Suppressor macrophage treated with lipopolysaccharide for 1 hour (primary cell): ENCODE measurements at regions not wholly inside any gene's neighbourhood (a gene's known extent, or its start where the extent isn't known, plus 50 kb on each side); places are given as distances from the start of the nearest gene placed in this dataset.
"Not testable (repeated sequence)": the region's sequence is repeated elsewhere in the genome, so short reads cannot be mapped to it uniquely, and the experiment has no call there.

Source experiments
- DNase-seq, 3 donors: peaks; one replicate each; pipeline ENCODE4 v3.0.0-alpha.2; 2020 to 2022

GRCh38 chr13:105907319-105908019 lies 628.0 kb downstream of the EFNB2 start:
- no peak for DNase-seq

GRCh38 chr13:105906746-105907145 lies 628.7 kb downstream of the EFNB2 start:
- no peak for DNase-seq

GRCh38 chr13:105904034-105904742 lies 631.3 kb downstream of the EFNB2 start:
- no peak for DNase-seq

- no peak for DNase-seq
Measured at GRCh38 chr13:105902396-105902795, 633.1 kb downstream of the EFNB2 start.

- no peak for DNase-seq
Measured at GRCh38 chr13:105897575-105897974, 637.9 kb downstream of the EFNB2 start.

- no peak for DNase-seq
Measured at GRCh38 chr13:105894697-105895096, 640.8 kb downstream of the EFNB2 start.

- no peak for DNase-seq
Measured at GRCh38 chr13:105890509-105890908, 645.0 kb downstream of the EFNB2 start.

- DNase-seq: no peak
Measured at GRCh38 chr13:105878119-105878700, 657.3 kb downstream of the EFNB2 start.

DNA sequence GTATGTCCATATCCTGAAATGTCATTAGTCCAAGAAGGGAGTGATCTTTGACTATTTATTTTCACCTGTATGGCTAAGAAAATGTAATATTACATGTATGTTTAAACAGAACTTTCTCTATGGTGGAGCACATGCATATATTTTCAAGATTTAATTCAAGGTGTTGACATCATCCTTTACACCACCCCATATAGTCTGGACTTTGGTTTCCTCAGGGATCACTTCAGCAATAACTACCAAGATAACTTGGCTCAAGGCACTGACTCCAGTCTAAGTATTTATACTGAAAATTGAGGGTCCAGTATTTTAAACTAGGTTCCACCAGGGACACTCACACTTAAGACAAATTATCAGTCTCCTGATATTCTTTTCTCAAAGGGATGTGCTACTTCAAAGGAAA lies 660.6 kb downstream of the EFNB2 start:
- no peak for DNase-seq

GRCh38 chr13:105871768-105872167 lies 663.7 kb downstream of the EFNB2 start:
- DNase-seq: no peak

GRCh38 chr13:105871326-105871725 lies 664.1 kb downstream of the EFNB2 start:
- no peak for DNase-seq

DNA sequence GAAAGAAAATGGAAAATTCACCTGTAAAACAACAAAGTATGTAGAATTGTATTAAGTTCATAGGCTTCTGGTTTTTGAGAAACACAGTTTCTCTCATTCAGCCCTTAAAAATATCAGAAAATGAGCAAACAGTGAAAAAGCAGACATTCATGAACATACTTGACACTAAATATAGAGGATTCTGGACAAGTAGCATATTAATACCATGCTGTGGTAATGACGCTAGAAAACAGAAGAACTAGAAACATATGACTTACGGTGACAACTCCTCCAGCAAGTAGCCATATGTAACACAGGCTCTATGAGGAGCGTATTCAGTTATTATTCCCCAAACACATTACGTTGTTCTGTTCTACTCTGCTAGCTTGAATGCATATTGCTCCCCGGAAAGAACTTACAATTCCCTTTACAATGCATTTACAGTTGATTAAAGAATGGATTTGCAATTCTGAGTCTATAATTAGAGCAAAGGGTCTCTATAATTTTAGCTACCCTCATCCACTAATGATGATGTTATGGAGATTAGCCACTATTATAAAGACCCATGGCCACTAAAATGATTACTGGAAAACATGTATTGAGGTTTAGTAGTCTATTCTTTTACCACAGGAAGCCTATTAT lies 672.1 kb downstream of the EFNB2 start:
- no peak for DNase-seq

DNA sequence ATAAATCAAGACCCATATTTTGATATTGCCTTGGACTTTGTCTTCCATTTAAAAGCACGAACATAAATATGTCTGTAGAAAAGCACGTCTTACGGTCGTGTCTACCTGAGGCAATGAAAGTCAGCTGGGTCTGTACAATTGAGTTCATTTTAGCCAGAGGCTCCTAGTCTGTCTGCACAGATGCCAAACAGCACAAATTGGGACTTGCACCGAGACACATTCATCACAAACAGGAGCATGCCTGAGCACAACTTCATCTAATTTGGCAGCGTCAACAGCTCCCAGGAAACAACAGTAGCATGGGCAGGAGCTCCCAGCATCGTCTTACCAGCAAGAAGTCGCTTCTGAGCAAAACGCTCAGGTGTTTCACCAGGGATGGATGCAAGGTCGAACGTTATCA lies 687.0 kb downstream of the EFNB2 start:
- DNase-seq: no peak

DNA sequence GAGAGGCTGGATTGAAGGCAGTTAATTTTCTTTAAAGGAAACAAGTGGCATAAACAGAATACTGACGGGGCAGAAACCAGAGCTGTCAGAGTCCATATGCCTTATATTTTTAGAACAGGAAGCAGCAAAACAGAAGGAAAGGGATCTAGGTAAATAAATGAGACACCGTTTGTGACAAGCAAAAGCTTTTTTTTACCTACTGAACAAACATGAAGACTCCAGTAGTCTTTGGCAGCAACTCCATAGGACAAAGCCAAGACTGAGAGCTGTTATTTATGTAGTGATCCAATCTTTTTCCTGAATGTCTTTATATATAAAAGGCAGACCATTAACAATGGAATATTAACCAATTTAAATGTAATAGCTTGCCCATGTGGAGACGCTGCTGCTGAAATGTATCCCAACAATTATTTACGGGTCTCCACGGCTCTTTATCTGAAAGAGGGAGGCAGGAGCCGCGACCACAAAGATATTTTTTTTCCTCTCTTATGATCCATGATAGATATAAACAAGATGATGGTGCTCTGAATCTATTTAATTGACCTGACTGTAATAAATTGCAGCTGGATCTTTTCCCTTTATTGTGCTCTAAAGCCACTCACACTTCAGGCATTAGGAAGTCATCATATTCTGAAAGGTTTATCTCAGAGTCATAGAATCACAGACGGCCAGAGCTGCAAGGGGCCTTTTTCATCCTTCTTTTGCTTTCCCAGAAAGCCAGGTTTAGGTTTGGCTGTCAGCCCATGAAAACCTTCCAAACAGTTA lies 687.8 kb downstream of the EFNB2 start:
- DNase-seq: no peak

DNA sequence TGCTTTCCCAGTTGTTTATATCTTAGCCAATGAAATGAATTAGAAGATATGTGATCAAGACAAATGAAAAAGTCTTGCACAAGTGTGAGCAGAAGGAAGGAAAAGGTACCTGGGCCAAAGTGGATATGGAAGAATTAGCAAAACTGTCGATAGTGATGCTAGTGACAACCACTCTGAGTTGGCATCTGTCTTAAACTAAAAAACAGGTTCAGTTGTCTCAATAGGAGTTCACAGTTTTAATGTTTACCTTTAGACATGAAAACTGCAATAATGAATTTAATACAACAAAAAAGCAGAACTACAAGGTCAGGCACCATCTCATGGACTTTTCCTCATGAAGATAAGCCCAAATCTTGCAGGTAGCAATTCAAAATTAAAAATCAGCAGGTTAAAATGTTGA lies 688.5 kb downstream of the EFNB2 start:
- no peak for DNase-seq

DNA sequence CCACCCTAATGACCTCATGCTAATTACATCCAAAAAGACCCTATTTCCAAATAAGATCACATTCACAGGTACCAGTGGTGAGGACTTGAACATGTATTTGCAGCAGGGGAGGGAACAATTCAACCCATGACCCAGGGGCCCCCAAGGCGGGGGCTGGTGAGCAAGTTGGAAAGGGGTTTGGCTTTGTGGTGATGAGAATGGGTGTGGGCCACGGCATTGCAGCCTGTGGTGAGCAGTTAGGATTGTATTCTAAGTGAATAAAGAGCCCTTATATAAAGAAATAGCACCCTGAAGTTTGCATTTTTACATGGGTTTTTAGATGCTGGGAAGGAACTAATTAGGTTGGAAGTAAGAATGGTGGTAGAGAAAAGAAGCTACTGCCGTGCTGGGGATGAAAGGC lies 694.2 kb downstream of the EFNB2 start:
- DNase-seq: no peak

DNA sequence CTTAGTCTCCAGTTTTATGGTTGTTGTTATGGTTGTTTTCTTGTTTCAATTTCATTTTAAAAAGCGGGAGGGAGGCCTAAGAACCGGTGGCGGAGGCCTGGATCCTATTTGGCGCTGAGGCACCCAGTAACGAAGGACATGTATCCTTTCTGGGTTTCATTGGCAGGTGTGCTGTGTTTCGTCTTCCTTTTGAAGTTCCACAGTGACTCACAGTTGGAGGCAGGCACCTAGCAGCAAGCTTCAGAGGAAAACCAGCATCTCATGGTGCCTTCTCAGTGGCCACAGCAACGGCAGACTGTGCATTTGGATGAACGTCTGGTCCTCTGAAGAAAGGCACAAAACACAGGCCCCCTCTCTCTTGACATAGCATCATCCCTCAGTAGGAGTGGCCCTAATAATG lies 697.2 kb downstream of the EFNB2 start:
- no peak for DNase-seq

DNA sequence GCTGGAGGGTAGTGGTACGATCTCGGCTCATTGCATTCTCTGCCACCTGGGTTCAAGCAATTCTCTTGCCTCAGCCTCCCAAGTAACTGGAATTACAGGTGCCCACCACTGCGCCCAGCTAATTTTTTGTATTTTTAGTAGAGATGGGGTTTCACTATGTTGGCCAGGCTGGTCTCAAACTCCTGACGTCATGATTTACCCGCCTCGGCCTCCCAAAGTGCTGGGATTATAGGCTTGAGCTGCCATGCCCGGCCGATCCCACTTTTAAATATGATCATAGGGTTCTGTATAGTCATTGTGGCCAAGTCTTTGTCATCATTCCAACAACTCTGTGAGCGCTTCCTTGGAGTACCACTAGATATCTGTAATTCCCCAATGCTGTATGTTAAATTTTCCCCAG lies 698.2 kb downstream of the EFNB2 start:
- DNase-seq: not testable (repeated sequence)

DNA sequence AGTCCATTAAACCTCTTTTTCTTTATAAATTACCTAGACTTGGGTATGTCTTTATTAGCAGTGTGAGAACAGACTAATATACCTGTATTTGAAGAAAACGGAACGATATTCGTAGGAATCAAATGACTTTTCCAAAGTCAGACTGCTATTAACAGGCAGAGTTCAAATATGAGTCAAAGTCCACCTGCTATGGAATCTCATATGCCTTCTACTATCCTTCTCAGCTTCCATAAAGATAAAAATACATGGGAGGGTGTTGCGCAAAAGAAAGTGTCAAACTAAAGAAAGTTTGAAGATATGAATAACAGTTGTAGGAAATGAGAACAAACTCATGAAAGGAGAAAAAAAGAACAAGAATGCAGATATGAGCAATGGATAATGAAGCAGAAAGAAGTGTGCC lies 704.6 kb downstream of the EFNB2 start:
- no peak for DNase-seq

- DNase-seq: no peak
Measured at GRCh38 chr13:105827111-105827809, 708.2 kb downstream of the EFNB2 start.

GRCh38 chr13:105825071-105825470 lies 710.4 kb downstream of the EFNB2 start:
- no peak for DNase-seq

GRCh38 chr13:105821337-105821736 lies 714.1 kb downstream of the EFNB2 start:
- DNase-seq: no peak
